Keratinocyte (primary cell): ENCODE measurements at regions not wholly inside any gene's neighbourhood (a gene's known extent, or its start where the extent isn't known, plus 50 kb on each side); places are given as distances from the start of the nearest gene placed in this dataset.

Experiments
- CTCF ChIP-seq, 3 experiments: IDR thresholded peaks in 1 of 3; conservative IDR thresholded peaks in 1 of 3; optimal IDR thresholded peaks in 1 of 3; 2 replicates in 2 of 3; 3 replicates in 1 of 3; pipeline versions ENCODE3 to v1.5.1; 2011; ENCODE audit warnings: low read length in 3 of 3, mild to moderate bottlenecking in 3 of 3, moderate library complexity in 2 of 3, control low read depth in 1 of 3, inconsistent platforms in 1 of 3; ENCODE audit not compliant: insufficient read depth in 2 of 3; ENCODE audit errors: extremely low read depth in 1 of 3
- EZH2 ChIP-seq: IDR thresholded peaks from one replicate; pipeline ENCODE4 v1.6.1; 2012; ENCODE audit warnings: inconsistent platforms, mild to moderate bottlenecking, low read length, moderate library complexity

- TF ChIP-seq CTCF (optimal IDR thresholded peaks at IDR 0.05 in 1 of 3, IDR thresholded peaks at IDR 0.05 in 1 of 3, conservative IDR thresholded peaks at IDR 0.05 in 1 of 3; ENCODE audit: extremely low read depth in 1 of 3, insufficient read depth in 2 of 3, low read length in 3 of 3), result no peak
- no peak for TF ChIP-seq EZH2
Observed at GRCh38 chr1:4550941-4551340, 103.5 kb upstream of the AJAP1 start.
